Hypothalamus (tissue), 51 donors: ENCODE measurements at regions not wholly inside any gene's neighbourhood (a gene's known extent, or its start where the extent isn't known, plus 50 kb on each side); places are given as distances from the start of the nearest gene placed in this dataset.

Experiments
- DNase-seq, 51 donors: peaks; one replicate each; lab custom pipeline; 2025; lab: John Stamatoyannopoulos, UW

- DNase-seq, result no peak
Measured at GRCh38 chr11:92416971-92417725, 192.5 kb downstream of the FAT3 start.

DNA sequence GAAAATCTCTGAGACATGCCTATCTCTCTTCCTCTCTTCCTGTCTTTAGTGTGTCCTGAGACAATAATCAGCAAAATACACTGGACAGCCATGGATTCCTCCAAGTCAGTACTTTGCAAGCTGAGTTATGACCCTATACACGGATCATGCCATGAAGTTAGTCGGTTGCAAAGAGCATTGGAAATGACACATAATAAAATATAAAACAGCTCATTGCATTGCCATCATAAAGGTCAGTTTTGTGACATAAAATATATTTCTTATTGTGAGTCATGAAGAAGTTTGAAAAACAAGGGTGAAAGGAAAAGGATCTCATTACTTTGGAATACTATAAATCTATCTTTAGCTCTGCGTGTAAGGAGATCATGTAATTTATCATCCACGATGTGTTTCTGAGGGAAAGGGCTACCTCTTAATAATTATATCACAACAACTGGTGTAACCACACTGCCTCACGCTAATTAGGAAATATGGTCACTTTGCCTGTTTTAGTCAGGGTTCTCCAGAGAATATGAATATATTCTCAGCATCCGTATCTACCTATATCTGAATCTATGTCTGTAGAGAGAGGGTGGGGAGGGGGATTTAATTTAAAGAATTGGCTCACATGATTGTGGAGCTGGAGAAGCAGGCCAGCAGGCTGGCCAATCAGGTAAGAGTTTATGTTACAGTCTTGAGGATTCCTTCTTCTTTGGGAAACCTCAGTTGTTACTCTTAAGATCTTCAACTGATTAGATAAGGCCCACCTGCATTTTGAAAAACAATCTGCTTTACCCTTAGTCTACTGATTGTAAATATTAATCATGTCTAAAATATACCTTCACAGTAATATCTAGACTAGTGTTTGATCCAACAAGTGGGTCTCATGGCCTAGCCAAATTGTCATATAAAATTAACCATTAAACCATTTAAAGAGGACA lies 198.8 kb downstream of the FAT3 start:
- DNase-seq, result no peak

- DNase-seq, result no peak
Measured at GRCh38 chr11:92424281-92424680, 199.7 kb downstream of the FAT3 start.

GRCh38 chr11:92425127-92425526 lies 200.5 kb downstream of the FAT3 start:
- no peak for DNase-seq

DNA sequence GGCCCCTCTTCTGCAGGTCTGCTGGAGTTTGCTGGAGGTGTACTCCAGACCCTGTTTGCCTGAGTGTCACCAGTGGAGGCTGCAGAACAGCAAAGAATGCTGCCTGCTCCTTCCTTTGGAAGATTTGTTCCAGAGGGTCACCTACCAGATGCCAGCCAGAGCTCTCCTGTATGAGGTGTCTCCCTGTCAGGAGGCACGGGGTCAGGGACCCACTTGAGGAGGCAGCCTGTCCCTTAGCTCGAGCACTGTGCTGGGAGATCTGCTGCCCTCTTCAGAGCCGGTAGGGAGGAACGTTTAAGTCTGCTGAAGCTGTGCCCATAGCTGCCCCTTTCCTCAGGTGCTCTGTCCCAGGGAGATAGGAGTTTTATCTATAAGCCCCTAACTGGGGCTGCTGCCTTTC lies 207.9 kb downstream of the FAT3 start:
- DNase-seq, result no peak

GRCh38 chr11:92436034-92436920 lies 211.7 kb downstream of the FAT3 start:
- DNase-seq, result no peak

GRCh38 chr11:92439133-92439532 lies 214.5 kb downstream of the FAT3 start:
- no peak for DNase-seq

DNA sequence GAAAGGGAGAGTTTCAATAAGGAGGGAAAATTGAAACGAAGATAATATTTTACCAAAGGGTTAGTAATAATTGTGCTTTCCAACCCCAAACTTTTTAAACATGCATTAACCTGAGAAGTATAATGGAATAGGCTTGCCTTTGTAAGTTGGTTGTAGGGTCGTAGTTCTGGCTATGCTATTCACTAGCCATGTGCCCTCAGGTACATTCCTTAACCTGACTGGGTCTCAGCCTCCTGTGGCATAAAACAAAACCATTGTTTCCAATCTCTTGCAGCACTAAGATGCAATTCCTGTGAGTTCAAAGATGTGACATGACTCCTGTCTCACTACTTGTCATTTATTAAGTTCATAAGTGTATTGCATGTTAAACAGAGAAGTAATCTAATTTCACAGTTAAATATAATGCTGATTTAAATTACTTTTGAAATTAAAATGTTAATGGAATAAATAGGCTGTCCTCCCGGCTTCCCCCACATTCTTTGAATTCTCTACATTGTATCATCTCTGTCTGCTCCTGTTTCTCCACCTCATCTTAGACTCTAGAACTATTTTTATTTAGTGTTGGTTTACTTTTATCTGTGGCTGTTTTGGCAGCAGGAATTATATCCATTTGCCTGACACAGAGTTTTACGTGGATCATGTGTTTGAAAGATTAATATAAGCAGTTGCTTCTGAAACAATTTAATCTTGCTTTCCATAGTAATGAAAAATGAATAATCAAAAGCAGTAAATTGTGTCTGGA lies 216.3 kb downstream of the FAT3 start:
- no peak for DNase-seq

DNA sequence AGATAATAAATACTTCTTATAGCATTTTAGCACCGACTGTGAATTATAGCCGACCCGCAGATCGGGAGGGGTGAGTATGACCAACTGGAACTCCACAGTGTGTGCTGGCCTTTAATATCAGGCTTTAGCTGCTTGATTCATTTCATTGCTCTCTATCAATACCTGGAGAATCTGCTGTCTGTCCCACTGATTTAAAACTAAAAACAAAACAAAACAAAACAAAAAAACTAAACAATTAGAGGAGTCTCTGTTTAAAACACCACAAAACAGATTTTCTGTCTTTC lies 216.8 kb downstream of the FAT3 start:
- no peak for DNase-seq

DNA sequence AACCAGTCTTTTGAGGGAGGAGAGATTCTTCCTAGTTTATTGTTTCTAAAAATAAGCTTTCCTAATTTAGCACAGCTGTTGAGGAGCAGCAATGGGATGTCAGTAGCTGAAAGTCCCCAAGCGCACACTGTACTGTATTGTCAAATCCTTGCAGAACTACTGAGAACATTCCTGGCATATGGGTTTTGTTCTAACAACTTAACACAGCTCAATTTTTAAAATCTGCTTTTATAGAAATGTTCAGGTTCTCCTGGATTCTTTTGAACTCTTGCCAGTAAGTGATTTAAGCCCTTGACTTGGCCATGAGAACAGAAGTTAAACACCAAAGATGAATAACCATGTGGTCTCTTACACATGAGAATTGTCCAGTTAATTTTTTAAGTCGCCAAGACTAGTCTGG lies 218.6 kb downstream of the FAT3 start:
- DNase-seq, result peak in 1 of 51 donors; percentile 6

DNA sequence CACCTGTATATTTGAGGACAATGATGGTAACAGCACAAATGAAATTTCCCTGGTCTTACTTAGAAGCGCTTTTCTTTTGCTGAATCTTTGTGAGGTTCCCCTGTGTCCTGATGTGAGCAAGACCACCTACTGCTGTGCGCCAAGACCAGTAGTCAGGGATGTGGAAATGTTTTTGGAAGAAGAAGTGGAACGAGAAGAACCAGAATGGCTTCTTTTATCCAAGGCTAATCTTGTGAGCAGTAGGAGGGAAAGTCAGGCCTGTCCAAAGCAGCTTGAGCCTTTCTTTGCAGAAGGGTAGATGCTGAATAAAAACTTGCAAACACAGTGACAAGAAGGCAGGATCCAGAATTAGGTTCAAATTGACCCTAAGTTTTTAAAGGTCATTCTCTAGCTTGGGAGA lies 223.0 kb downstream of the FAT3 start:
- no peak for DNase-seq

GRCh38 chr11:92449222-92449621 lies 224.6 kb downstream of the FAT3 start:
- DNase-seq, result no peak

DNA sequence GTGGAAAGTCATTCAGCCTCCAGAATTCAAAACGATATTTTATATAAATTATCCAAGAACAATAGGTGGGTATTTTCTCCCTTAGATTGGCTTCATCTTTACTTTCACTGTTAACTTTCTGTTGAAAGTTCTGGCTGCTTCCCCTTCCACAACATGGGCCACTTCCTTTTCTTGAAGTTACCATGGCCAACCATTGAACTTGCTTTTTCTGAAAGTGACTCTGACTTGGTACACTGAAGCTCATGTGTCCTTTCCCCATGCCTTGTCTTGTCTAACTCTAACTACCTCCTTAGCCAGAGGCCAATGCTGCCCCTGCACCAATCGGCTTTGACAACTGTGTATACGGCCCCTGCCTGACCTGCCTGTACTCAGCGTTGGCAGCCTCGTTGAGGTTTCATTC lies 225.2 kb downstream of the FAT3 start:
- DNase-seq, result no peak

DNA sequence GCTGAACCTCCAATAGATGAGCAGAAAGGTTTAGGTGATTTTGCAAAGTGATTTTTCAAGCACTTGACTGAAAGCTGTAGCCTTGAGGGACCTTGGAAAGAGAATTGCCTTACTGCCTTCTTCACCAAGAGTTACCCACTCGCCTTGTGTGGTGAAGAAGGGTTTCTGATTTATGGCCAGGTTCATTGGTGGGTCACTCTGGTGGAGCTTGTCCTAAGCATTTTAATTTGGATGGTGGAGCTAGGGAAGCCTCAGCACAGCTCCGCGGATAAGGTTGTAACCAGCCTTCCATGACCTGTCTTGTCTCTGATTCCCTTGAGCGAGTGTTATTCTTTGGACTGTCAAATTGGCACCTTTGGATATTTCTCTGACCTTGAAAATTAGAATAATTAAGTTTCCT lies 226.4 kb downstream of the FAT3 start:
- DNase-seq, result no peak

GRCh38 chr11:92453055-92453454 lies 228.4 kb downstream of the FAT3 start:
- DNase-seq, result no peak

- DNase-seq, result peak in 1 of 51 donors; percentile 3
Measured at GRCh38 chr11:92455210-92455790, 230.7 kb downstream of the FAT3 start.

GRCh38 chr11:92457250-92457649 lies 232.6 kb downstream of the FAT3 start:
- no peak for DNase-seq

DNA sequence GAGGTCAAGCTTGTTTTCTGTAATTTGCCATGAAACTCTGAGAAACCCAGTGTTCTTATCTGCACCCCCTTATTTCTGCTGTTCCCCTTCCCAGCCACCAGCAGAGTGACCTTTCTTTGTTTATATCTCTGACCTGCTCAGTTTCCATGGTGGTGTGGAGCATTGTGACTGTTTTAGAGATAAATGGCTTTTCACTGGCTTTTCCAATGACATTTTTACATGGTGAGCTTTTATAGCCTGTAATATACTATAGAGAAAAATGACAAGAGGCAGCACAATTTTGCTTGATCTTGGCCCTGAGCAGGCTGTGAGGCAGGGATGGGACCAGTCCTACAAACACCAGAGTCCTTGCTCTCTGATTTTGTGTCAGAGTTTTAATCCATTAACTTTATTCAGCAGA lies 233.9 kb downstream of the FAT3 start:
- DNase-seq, result no peak

- DNase-seq, result no peak
Measured at GRCh38 chr11:92460213-92460612, 235.6 kb downstream of the FAT3 start.

- no peak for DNase-seq
Measured at GRCh38 chr11:92461447-92461846, 236.8 kb downstream of the FAT3 start.
